Glutamatergic neuron (in vitro differentiated cells): ENCODE measurements at regions not wholly inside any gene's neighbourhood (a gene's known extent, or its start where the extent isn't known, plus 50 kb on each side); places are given as distances from the start of the nearest gene placed in this dataset.

Source experiments
- DNase-seq: peaks from one replicate; pipeline ENCODE4 v3.0.0; 2022
- H3K27ac Mint-ChIP-seq: one replicate; pipeline ENCODE4 v1.8.0; 2020; ENCODE audit warnings: mild to moderate bottlenecking, mixed read lengths, inconsistent platforms; ENCODE audit not compliant: unreplicated experiment
- H3K27me3 Mint-ChIP-seq: one replicate; pipeline ENCODE4 v1.8.0; 2020; ENCODE audit warnings: mild to moderate bottlenecking, moderate library complexity, mixed read lengths, inconsistent platforms; ENCODE audit not compliant: unreplicated experiment
- H3K36me3 Mint-ChIP-seq: one replicate; pipeline ENCODE4 v1.8.0; 2020; ENCODE audit warnings: mild to moderate bottlenecking, mixed read lengths, inconsistent platforms; ENCODE audit not compliant: unreplicated experiment
- H3K4me1 Mint-ChIP-seq: one replicate; pipeline ENCODE4 v1.8.0; 2020; ENCODE audit warnings: mild to moderate bottlenecking, low read depth, mixed read lengths, inconsistent platforms; ENCODE audit not compliant: unreplicated experiment
- H3K4me3 Mint-ChIP-seq: one replicate; pipeline ENCODE4 v1.8.0; 2020; ENCODE audit warnings: mild to moderate bottlenecking, mixed read lengths, inconsistent platforms; ENCODE audit not compliant: unreplicated experiment
- H3K9me3 Mint-ChIP-seq: one replicate; pipeline ENCODE4 v1.8.0; 2020; ENCODE audit warnings: mild to moderate bottlenecking, moderate library complexity, mixed read lengths, inconsistent platforms; ENCODE audit not compliant: unreplicated experiment
- CTCF ChIP-seq: fragments of 200-600 bp; sonication (generic); IDR thresholded peaks from one replicate; pipeline ENCODE4 v1.5.0; 2021; ENCODE audit not compliant: partially characterized antibody, unreplicated experiment

- no peak for DNase-seq
- H3K27ac Mint-ChIP-seq, result no peak overlapping the region
- H3K27me3 Mint-ChIP-seq, result peaks cover 3% of the 10 kb centered on the region
- no peak overlapping the region for H3K4me3 Mint-ChIP-seq
- H3K9me3 Mint-ChIP-seq, result peaks cover 3% of the 10 kb centered on the region
- no peaks in the 10 kb centered on the region for H3K4me1 Mint-ChIP-seq
- no peak for TF ChIP-seq CTCF
- no peaks in the 10 kb centered on the region for H3K36me3 Mint-ChIP-seq
Observed at GRCh38 chr2:121999264-121999663, 243.8 kb downstream of the TSN start.

GRCh38 chr2:122000556-122001340 lies 245.3 kb downstream of the TSN start:
- peaks cover 3% of the 10 kb centered on the region for H3K9me3 Mint-ChIP-seq
- no peak for DNase-seq
- H3K27me3 Mint-ChIP-seq, result peaks cover 3% of the 10 kb centered on the region
- H3K27ac Mint-ChIP-seq, result no peak overlapping the region
- TF ChIP-seq CTCF, result no peak
- no peak overlapping the region for H3K4me3 Mint-ChIP-seq
- no peaks in the 10 kb centered on the region for H3K36me3 Mint-ChIP-seq
- H3K4me1 Mint-ChIP-seq, result no peaks in the 10 kb centered on the region

- Mint-ChIP-seq H3K4me1 (peaks cover 5% of the 10 kb centered on the region), H3K36me3 (no peaks in the 10 kb centered on the region), H3K9me3 (peaks cover 3% of the 10 kb centered on the region)
Observed at GRCh38 chr2:122001441-122001874, 246.0 kb downstream of the TSN start.

GRCh38 chr2:122003196-122003940 lies 247.9 kb downstream of the TSN start:
- no peak for TF ChIP-seq CTCF
- no peak overlapping the region for H3K4me3 Mint-ChIP-seq
- H3K9me3 Mint-ChIP-seq, result peaks cover 3% of the 10 kb centered on the region
- DNase-seq, result no peak
- H3K36me3 Mint-ChIP-seq, result no peaks in the 10 kb centered on the region
- H3K4me1 Mint-ChIP-seq, result peaks cover 9% of the 10 kb centered on the region
- H3K27me3 Mint-ChIP-seq, result peaks cover 3% of the 10 kb centered on the region
- H3K27ac Mint-ChIP-seq, result no peak overlapping the region

More at GRCh38 chr2:122001441-122001874, 246.0 kb downstream of the TSN start:
- DNase-seq, result no peak
- Mint-ChIP-seq H3K27me3 (peaks cover 3% of the 10 kb centered on the region), H3K27ac (no peak overlapping the region), H3K4me3 (no peak overlapping the region)
- no peak for TF ChIP-seq CTCF

- Mint-ChIP-seq H3K36me3 (no peaks in the 10 kb centered on the region), H3K27me3 (peaks cover 4% of the 10 kb centered on the region), H3K9me3 (peaks cover 1% of the 10 kb centered on the region), H3K4me3 (no peak overlapping the region), H3K4me1 (peaks cover 9% of the 10 kb centered on the region), H3K27ac (no peak overlapping the region)
- DNase-seq, result no peak
- TF ChIP-seq CTCF, result no peak
Observed at GRCh38 chr2:122007126-122007525, 251.7 kb downstream of the TSN start.
